Urinary bladder (tissue), 3 donors: ENCODE measurements at regions not wholly inside any gene's neighbourhood (a gene's known extent, or its start where the extent isn't known, plus 50 kb on each side); places are given as distances from the start of the nearest gene placed in this dataset.
A peak's percentile ranks its signal among the peaks of the same experiment; 100 is the strongest.
"Not testable (repeated sequence)": the region's sequence is repeated elsewhere in the genome, so short reads cannot be mapped to it uniquely, and the experiment has no call there.

Experiments used
- DNase-seq: peaks from one replicate; pipeline ENCODE4 v3.0.0-alpha.2; 2015; ENCODE audit errors: extremely low spot score
- H3K27ac ChIP-seq: one replicate; pipeline ENCODE4 v1.5.1; 2013; ENCODE audit warnings: low read depth, mild to moderate bottlenecking, moderate library complexity
- H3K36me3 ChIP-seq: one replicate; pipeline ENCODE4 v1.6.1; 2013; ENCODE audit warnings: mild to moderate bottlenecking, moderate library complexity; ENCODE audit not compliant: insufficient read depth
- H3K4me1 ChIP-seq: one replicate; pipeline ENCODE4 v1.6.1; 2013; ENCODE audit warnings: mild to moderate bottlenecking, moderate library complexity; ENCODE audit not compliant: insufficient read depth
- H3K4me3 ChIP-seq: one replicate; pipeline ENCODE4 v1.5.1; 2013; ENCODE audit warnings: low read depth, low read length
- WGBS: extraction: QIAGEN DNeasy Blood & Tissue Kit; methylation state at CpG from one replicate; pipeline ENCODE4 v1.1.7; 2013; 5-methylcytosine and 5-hydroxymethylcytosine counted together
- donor health status: healthy with polysubstance abuse.
- donor health status: healthy.

- 86% methylated on average over 4 of the region's 4 CpGs for WGBS
- H3K4me3 ChIP-seq, result no peak overlapping the region
- no peak overlapping the region for H3K27ac ChIP-seq
- H3K36me3 ChIP-seq, result no peaks in the 10 kb centered on the region
- no peaks in the 10 kb centered on the region for H3K4me1 ChIP-seq
- DNase-seq, result no peak
Observed at GRCh38 chr1:181981821-181982220, 79.7 kb downstream of the ZNF648 start.

GRCh38 chr1:181972256-181972655 lies 89.3 kb downstream of the ZNF648 start:
- Histone ChIP-seq H3K4me1 (no peaks in the 10 kb centered on the region), H3K4me3 (no peak overlapping the region), H3K27ac (no peak overlapping the region), H3K36me3 (no peaks in the 10 kb centered on the region)
- 98% methylated on average over 1 of the region's 1 CpG for WGBS
- no peak for DNase-seq

- DNase-seq, result no peak
- Histone ChIP-seq H3K36me3 (no peaks in the 10 kb centered on the region), H3K4me3 (no peak overlapping the region), H3K4me1 (no peaks in the 10 kb centered on the region), H3K27ac (no peak overlapping the region)
Observed at GRCh38 chr1:181971424-181971823, 90.1 kb downstream of the ZNF648 start.

- Histone ChIP-seq H3K4me3 (no peak overlapping the region), H3K36me3 (no peaks in the 10 kb centered on the region), H3K27ac (no peak overlapping the region), H3K4me1 (no peaks in the 10 kb centered on the region)
- DNase-seq, result no peak
- 54% methylated on average over 2 of the region's 2 CpGs for WGBS
Observed at GRCh38 chr1:181969902-181970301, 91.6 kb downstream of the ZNF648 start.

- 88% methylated on average over 9 of the region's 11 CpGs for WGBS
- H3K4me1 ChIP-seq, H3K36me3 ChIP-seq, H3K4me3 ChIP-seq, H3K27ac ChIP-seq, DNase-seq: not testable (repeated sequence)
Observed at GRCh38 chr1:181954696-181955095, 106.8 kb downstream of the ZNF648 start.

- H3K27ac ChIP-seq, H3K4me1 ChIP-seq, H3K36me3 ChIP-seq, H3K4me3 ChIP-seq, DNase-seq: not testable (repeated sequence)
- 90% methylated on average over 7 of the region's 7 CpGs for WGBS
Observed at GRCh38 chr1:181954178-181954577, 107.3 kb downstream of the ZNF648 start.

GRCh38 chr1:181953596-181953995 lies 107.9 kb downstream of the ZNF648 start:
- Histone ChIP-seq H3K36me3 (no peaks in the 10 kb centered on the region), H3K27ac (no peak overlapping the region), H3K4me3 (no peak overlapping the region), H3K4me1 (no peaks in the 10 kb centered on the region)
- WGBS, result 90% methylated on average over 3 of the region's 3 CpGs
- no peak for DNase-seq

- 82% methylated on average over 4 of the region's 4 CpGs for WGBS
- Histone ChIP-seq H3K4me1 (no peaks in the 10 kb centered on the region), H3K36me3 (no peaks in the 10 kb centered on the region)
Observed at GRCh38 chr1:181951213-181951612, 110.3 kb downstream of the ZNF648 start.

GRCh38 chr1:181949500-181949899 lies 112.0 kb downstream of the ZNF648 start:
- H3K4me3 ChIP-seq, result no peak overlapping the region
- no peaks in the 10 kb centered on the region for H3K36me3 ChIP-seq
- H3K4me1 ChIP-seq, result no peaks in the 10 kb centered on the region
- 36% methylated on average over 2 of the region's 2 CpGs for WGBS
- DNase-seq, result no peak
- H3K27ac ChIP-seq, result no peak overlapping the region

More at GRCh38 chr1:181951213-181951612, 110.3 kb downstream of the ZNF648 start:
- H3K4me3 ChIP-seq, result no peak overlapping the region
- DNase-seq, result no peak
- no peak overlapping the region for H3K27ac ChIP-seq

GRCh38 chr1:181948372-181948771 lies 113.1 kb downstream of the ZNF648 start:
- H3K4me3 ChIP-seq, result no peak overlapping the region
- DNase-seq, result no peak
- H3K36me3 ChIP-seq, result no peaks in the 10 kb centered on the region
- WGBS, result 30% methylated on average over 1 of the region's 1 CpG
- no peaks in the 10 kb centered on the region for H3K4me1 ChIP-seq
- no peak overlapping the region for H3K27ac ChIP-seq

GRCh38 chr1:181947441-181947840 lies 114.1 kb downstream of the ZNF648 start:
- Histone ChIP-seq H3K36me3 (no peaks in the 10 kb centered on the region), H3K4me3 (no peak overlapping the region), H3K4me1 (no peaks in the 10 kb centered on the region), H3K27ac (no peak overlapping the region)
- no peak for DNase-seq
- WGBS, result 62% methylated on average over 1 of the region's 1 CpG

GRCh38 chr1:181936768-181937581 lies 124.5 kb downstream of the ZNF648 start:
- DNase-seq, result peak; percentile 3
- Histone ChIP-seq H3K36me3 (no peaks in the 10 kb centered on the region), H3K27ac (no peak overlapping the region), H3K4me3 (no peak overlapping the region), H3K4me1 (no peaks in the 10 kb centered on the region)
- 27% methylated on average over 9 of the region's 9 CpGs for WGBS

GRCh38 chr1:181936269-181936668 lies 125.2 kb downstream of the ZNF648 start:
- H3K4me1 ChIP-seq, result no peaks in the 10 kb centered on the region
- no peak overlapping the region for H3K4me3 ChIP-seq
- 99% methylated on average over 2 of the region's 2 CpGs for WGBS
- H3K27ac ChIP-seq, result no peak overlapping the region
- no peaks in the 10 kb centered on the region for H3K36me3 ChIP-seq
- DNase-seq, result no peak

- H3K27ac ChIP-seq, result no peak overlapping the region
- no peaks in the 10 kb centered on the region for H3K4me1 ChIP-seq
- 83% methylated on average over 2 of the region's 2 CpGs for WGBS
- DNase-seq, result no peak
- no peak overlapping the region for H3K4me3 ChIP-seq
- no peaks in the 10 kb centered on the region for H3K36me3 ChIP-seq
Observed at GRCh38 chr1:181931873-181932272, 129.6 kb downstream of the ZNF648 start.
